GM12892 (cell line): ENCODE measurements at regions not wholly inside any gene's neighbourhood (a gene's known extent, or its start where the extent isn't known, plus 50 kb on each side); places are given as distances from the start of the nearest gene placed in this dataset.

ENCODE experiments used
- DNase-seq: peaks from one replicate; pipeline ENCODE4 v3.0.0; 2011; ENCODE audit not compliant: insufficient read length
- FAIRE-seq: peaks from 2 replicates; lab custom pipeline; 2011; peaks lifted over from hg19 to GRCh38; lab: Jason Lieb, UNC
- POLR2A ChIP-seq: IDR thresholded peaks from 2 replicates; pipeline ENCODE4 v1.6.1; 2011; ENCODE audit warnings: low read depth, low read length, control low read depth
- POLR2AphosphoS5 ChIP-seq: IDR thresholded peaks from 2 replicates; pipeline ENCODE4 v1.6.1; 2011; ENCODE audit warnings: low read depth, low read length, control low read depth
- TAF1 ChIP-seq: IDR thresholded peaks from 2 replicates; pipeline ENCODE4 v1.6.1; 2011; ENCODE audit warnings: low read depth, mild to moderate bottlenecking, control low read depth, low read length, borderline replicate concordance

GRCh38 chr5:164898705-164899104, 1393.3 kb downstream of the MAT2B start:
- no peak for FAIRE-seq
- TF ChIP-seq POLR2AphosphoS5 (no peak), POLR2A (no peak), TAF1 (no peak)

DNA sequence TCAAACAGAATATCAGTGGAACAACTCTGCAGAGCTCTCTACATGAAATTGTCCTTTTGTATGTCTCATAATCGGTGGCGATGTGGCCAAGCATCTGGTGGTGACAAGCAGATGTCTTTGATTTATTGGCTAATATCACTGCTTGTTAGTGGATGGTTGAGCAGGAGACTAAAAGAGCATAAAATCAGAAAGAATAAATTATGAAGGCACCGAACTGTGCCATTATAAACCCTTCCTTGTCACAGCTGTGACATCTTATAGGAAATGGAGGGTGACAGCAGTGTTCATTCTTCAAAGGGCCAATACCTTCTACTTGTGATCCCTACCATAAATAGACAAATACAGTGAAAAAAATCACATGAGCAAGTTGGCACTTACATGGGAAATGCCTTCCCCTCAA, 1404.3 kb downstream of the MAT2B start:
- DNase-seq (no peak), FAIRE-seq (no peak)
- TF ChIP-seq TAF1 (no peak), POLR2AphosphoS5 (no peak), POLR2A (no peak)

More at GRCh38 chr5:164898705-164899104, 1393.3 kb downstream of the MAT2B start:
- DNase-seq = no peak

DNA sequence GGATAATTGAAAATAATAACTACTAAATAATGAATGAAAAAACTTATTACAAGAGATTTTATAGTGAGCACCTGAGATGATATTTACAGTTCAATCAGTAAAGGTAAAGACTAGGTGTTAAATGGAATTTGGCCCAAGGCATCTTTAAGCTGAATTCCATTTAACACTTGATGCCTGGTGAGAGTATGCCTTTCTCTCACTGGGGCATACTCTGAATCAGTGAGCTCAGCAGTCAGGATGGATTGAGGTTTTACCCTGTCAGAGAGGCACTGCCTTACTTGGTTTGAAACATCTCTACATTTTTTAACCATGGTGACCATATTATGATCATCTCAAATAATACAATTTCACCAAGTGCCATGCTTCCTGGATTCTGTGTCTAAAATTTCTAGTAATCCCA, 1416.3 kb downstream of the MAT2B start:
- FAIRE-seq (no peak), DNase-seq (no peak)
- TF ChIP-seq POLR2A = no peak
- no peak for TF ChIP-seq TAF1
- TF ChIP-seq POLR2AphosphoS5 = no peak

DNA sequence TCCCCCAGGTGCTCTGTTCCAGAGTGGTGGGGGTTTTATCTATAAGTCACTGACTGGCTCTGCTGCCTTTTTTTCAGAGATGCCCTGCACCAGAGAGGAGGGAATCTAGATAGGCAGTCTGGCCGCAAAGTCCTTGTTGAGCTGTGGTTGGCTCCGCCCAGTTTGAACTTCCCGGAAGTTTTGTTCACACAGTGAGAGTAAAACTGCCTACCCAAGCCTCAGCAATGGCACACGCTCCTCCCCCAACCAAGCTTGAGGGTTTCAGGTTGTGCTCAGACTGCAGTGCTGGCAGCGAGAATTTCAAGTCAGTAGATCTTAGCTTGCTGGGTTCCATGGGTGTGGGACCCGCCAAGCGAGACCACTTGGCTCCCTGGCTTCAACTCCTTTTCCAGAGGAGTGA, 1428.6 kb downstream of the MAT2B start:
- no peak for DNase-seq
- TF ChIP-seq TAF1 (no peak), POLR2A (no peak), POLR2AphosphoS5 (no peak)
- FAIRE-seq = no peak

DNA sequence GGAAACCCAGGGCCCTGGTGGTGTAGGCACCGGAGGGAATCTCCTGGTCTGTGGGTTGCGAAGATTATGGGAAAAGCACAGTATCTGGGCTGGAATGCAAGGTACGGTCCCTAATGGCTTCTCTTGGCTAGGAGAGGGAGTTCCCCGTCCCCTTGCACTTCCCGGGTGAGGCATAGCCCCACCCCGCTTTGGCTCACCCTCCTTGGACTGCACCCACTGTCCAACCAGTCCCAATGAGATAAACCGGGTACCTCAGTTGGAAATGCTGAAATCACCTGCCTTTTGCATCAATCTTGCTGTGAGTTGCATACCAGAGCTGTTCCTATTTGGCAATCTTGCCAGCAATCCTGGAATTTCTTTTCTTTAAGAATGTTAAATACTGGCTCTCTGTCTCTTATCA, 1429.1 kb downstream of the MAT2B start:
- TF ChIP-seq POLR2A (no peak), POLR2AphosphoS5 (no peak), TAF1 (no peak)
- FAIRE-seq (no peak), DNase-seq (no peak)

- FAIRE-seq (no peak), DNase-seq (no peak)
- TF ChIP-seq POLR2AphosphoS5 (no peak), TAF1 (no peak), POLR2A (no peak)
These were observed 1435.7 kb downstream of the MAT2B start for GRCh38 chr5:164941132-164941531.

DNA sequence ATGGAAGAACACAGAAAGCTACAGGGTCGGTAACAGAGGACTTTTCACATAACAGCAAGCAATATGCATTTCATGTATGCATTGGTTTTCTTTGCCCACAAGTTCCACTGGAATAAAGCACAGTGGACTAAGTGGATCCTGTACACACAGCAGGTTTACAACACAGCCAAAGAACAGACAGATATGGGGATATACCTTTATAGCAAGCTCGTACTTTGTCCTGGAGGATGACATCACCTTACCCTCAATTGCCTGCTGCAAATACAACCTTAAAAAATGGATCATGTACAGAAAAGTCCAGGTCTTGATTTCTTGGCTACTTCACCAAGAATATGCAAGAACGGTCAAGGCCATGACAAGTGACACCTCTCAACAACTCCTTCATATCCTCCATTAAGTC, 1445.5 kb downstream of the MAT2B start:
- TF ChIP-seq TAF1 = no peak
- no peak for TF ChIP-seq POLR2A
- no peak for TF ChIP-seq POLR2AphosphoS5
- DNase-seq (no peak), FAIRE-seq (no peak)

DNA sequence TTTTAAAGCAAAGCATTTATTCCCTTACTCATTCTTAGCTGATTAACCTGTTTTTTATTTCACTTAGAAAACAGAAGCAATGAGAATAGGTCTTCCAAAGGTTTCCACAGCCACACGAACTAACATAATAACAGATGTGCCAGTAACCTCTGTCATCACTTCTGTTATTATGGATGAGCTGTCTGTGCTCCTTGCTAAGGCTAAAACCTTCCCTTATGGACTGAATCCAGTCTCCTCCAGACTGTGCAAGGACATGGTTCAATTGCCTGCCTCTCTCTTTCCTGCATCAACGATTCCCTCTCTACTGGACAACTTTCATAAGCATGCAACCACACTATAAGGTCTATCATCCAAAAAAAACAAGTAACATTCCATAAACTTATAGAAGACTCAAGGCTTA, 1446.2 kb downstream of the MAT2B start:
- TF ChIP-seq POLR2AphosphoS5 (no peak), TAF1 (no peak), POLR2A (no peak)
- FAIRE-seq (no peak), DNase-seq (no peak)

DNA sequence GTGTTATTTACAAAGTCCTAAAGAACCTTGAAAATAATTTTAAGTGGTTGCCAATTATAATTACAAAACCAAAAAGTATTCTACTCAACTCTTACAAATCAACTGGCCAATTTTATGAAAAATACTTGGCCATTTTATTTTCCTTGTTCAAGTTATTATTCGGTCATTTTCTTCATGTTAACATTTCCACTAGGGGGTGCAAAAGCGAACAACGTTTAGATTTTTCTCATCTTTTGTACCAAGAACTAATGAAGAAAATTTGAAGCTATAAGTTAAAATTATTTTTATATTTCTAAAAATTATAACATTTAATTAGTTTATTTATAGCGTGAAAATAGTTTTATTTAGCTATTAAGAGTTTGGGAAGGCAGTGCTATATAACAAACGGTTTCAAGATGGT, 1453.3 kb downstream of the MAT2B start:
- FAIRE-seq = no peak
- DNase-seq = no peak
- TF ChIP-seq POLR2AphosphoS5 = no peak
- TF ChIP-seq POLR2A = no peak
- TF ChIP-seq TAF1 = no peak

- FAIRE-seq (no peak), DNase-seq (no peak)
- no peak for TF ChIP-seq TAF1
- TF ChIP-seq POLR2A = no peak
- no peak for TF ChIP-seq POLR2AphosphoS5
These were observed 1454.3 kb downstream of the MAT2B start for GRCh38 chr5:164959761-164960160.

DNA sequence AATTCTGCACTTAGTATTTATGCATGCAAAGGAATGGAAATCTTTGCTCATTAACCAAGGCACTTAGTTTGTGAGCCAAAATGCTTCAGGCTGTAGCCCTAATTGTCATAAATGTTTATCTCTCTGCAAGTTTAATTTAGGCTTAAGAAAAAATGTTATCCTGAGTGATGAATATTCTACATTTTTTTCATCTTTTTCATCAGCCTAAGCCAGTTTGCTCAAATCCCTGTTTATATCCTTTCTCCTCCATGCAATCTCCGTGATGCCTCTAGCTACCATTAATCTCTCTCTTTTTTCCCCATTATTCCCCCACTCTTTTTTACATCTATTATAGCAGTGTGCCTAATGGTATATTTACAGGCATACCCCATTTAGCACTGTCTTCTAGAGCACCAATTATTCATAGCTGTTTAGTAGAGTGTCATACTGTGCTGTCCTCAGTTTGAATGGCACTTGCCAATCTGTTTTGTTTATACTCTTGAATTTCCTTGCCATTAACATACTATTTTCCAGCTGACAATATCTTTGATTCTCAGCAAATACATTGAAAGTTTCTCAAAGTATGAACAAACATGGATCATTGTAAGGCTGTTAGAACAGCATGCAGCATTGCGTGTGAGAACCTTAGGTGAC, 1457.0 kb downstream of the MAT2B start:
- no peak for TF ChIP-seq TAF1
- TF ChIP-seq POLR2A = no peak
- TF ChIP-seq POLR2AphosphoS5 = no peak
- FAIRE-seq = no peak
- DNase-seq = no peak

DNA sequence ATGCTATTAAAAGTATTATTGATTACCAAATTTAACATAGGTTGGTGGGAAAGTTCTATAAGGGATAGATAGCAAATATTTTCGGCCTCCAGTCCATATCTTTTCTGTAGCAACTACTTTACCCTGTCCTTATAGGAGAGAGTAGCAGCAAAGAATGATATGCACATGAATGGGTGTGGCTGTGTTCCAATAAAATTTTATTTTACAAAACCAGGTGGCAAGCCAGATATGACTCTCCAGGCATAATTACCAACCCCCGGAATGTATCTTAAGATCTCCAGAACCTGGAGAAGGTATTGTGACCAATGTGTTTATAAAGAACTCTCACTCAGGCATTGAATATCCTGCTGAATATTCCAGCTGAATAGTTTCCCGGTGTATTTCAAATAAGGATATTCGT, 1461.2 kb downstream of the MAT2B start:
- no peak for FAIRE-seq
- no peak for TF ChIP-seq POLR2AphosphoS5
- no peak for TF ChIP-seq POLR2A
- TF ChIP-seq TAF1 = no peak

GRCh38 chr5:164967354-164967753, 1461.9 kb downstream of the MAT2B start:
- TF ChIP-seq TAF1 (no peak), POLR2A (no peak), POLR2AphosphoS5 (no peak)
- DNase-seq (no peak), FAIRE-seq (no peak)

More for the DNA sequence above, 1461.2 kb downstream of the MAT2B start:
- no peak for DNase-seq
